PFSK-1 (cell line): ENCODE measurements at regions not wholly inside any gene's neighbourhood (a gene's known extent, or its start where the extent isn't known, plus 50 kb on each side); places are given as distances from the start of the nearest gene placed in this dataset.

Experiments
- FOXP2 ChIP-seq: optimal IDR thresholded peaks from 2 replicates; pipeline ENCODE3; 2011; ENCODE audit warnings: borderline replicate concordance, control low read depth, inconsistent platforms; ENCODE audit not compliant: insufficient read depth; ENCODE audit errors: extremely low read length, extremely low read depth
- POLR2AphosphoS5 ChIP-seq: IDR thresholded peaks from 2 replicates; pipeline ENCODE4 v1.6.1; 2012; ENCODE audit warnings: low read depth, mild to moderate bottlenecking, control low read depth, low read length, moderate library complexity
- REST ChIP-seq, 2 experiments: IDR thresholded peaks; 2 replicates each; pipeline versions ENCODE4 v1.6.1 to v1.8.0; 2011 to 2012; ENCODE audit warnings: low read depth in 2 of 2, low read length in 2 of 2, control low read depth in 1 of 2, inconsistent platforms in 1 of 2, mild to moderate bottlenecking in 1 of 2, moderate library complexity in 1 of 2; ENCODE audit not compliant: insufficient read depth in 1 of 2
- SIN3A ChIP-seq: IDR thresholded peaks from 2 replicates; pipeline ENCODE4 v1.6.1; 2012; ENCODE audit warnings: mild to moderate bottlenecking, low read length, moderate library complexity, borderline replicate concordance; ENCODE audit not compliant: insufficient read depth
- TAF1 ChIP-seq: IDR thresholded peaks from 2 replicates; pipeline ENCODE4 v1.6.1; 2012; ENCODE audit warnings: low read length, control low read depth, borderline replicate concordance; ENCODE audit not compliant: insufficient read depth

GRCh38 chr5:143471666-143472464 lies 68.4 kb upstream of the NR3C1 start:
- no peak for TF ChIP-seq REST (IDR thresholded peaks at IDR 0.05; ENCODE audit: insufficient read depth in 1 of 2, low read depth in 2 of 2, low read length in 2 of 2)
- no peak for TF ChIP-seq SIN3A
- TF ChIP-seq TAF1: no peak
- TF ChIP-seq POLR2AphosphoS5: no peak
- no peak for TF ChIP-seq FOXP2

GRCh38 chr5:143471041-143471509 lies 67.6 kb upstream of the NR3C1 start:
- TF ChIP-seq SIN3A (no peak), TAF1 (no peak), REST (IDR thresholded peaks at IDR 0.05; ENCODE audit: insufficient read depth in 1 of 2, low read depth in 2 of 2, low read length in 2 of 2) (no peak)

- TF ChIP-seq POLR2AphosphoS5 (no peak), TAF1 (no peak), REST (IDR thresholded peaks at IDR 0.05; ENCODE audit: insufficient read depth in 1 of 2, low read depth in 2 of 2, low read length in 2 of 2) (no peak), SIN3A (no peak)
Measured at GRCh38 chr5:143470120-143470519, 66.6 kb upstream of the NR3C1 start.

- TF ChIP-seq TAF1: no peak
- TF ChIP-seq REST (IDR thresholded peaks at IDR 0.05; ENCODE audit: insufficient read depth in 1 of 2, low read depth in 2 of 2, low read length in 2 of 2): no peak
- no peak for TF ChIP-seq POLR2AphosphoS5
- TF ChIP-seq SIN3A: no peak
- no peak for TF ChIP-seq FOXP2
Measured at GRCh38 chr5:143469125-143469524, 65.6 kb upstream of the NR3C1 start.

GRCh38 chr5:143466632-143467031 lies 63.1 kb upstream of the NR3C1 start:
- TF ChIP-seq TAF1: no peak
- TF ChIP-seq REST (IDR thresholded peaks at IDR 0.05; ENCODE audit: insufficient read depth in 1 of 2, low read depth in 2 of 2, low read length in 2 of 2): no peak
- TF ChIP-seq SIN3A: no peak
- no peak for TF ChIP-seq POLR2AphosphoS5
- no peak for TF ChIP-seq FOXP2
